CD14-positive monocyte (primary cell): ENCODE measurements at regions not wholly inside any gene's neighbourhood (a gene's known extent, or its start where the extent isn't known, plus 50 kb on each side); places are given as distances from the start of the nearest gene placed in this dataset.

Source experiments
- DNase-seq, 3 donors: peaks; one replicate each; pipeline ENCODE4 v3.0.0-alpha.2; 2011 to 2022
- H2AFZ ChIP-seq: 2 replicates; pipeline ENCODE4 v1.6.0; 2012; ENCODE audit warnings: mild to moderate bottlenecking, low read depth, low read length, inconsistent platforms; ENCODE audit not compliant: insufficient read depth, poor library complexity, severe bottlenecking
- H3K27ac ChIP-seq, 2 donors: 1 replicate in 1 of 2; 2 replicates in 1 of 2; pipeline ENCODE4 v1.5.1; 2012 to 2013; ENCODE audit warnings: low read length in 2 of 2, control low read depth in 1 of 2, inconsistent platforms in 1 of 2, low read depth in 1 of 2, mild to moderate bottlenecking in 1 of 2
- H3K27me3 ChIP-seq, 2 donors: one replicate each; pipeline versions ENCODE4 v1.6.0 to v1.6.1; 2011 to 2013; ENCODE audit warnings: low read length in 2 of 2; ENCODE audit not compliant: control insufficient read depth in 2 of 2, insufficient read depth in 2 of 2
- H3K36me3 ChIP-seq, 2 donors: replicated peaks in 1 of 2; 1 replicate in 1 of 2; 2 replicates in 1 of 2; pipeline versions ENCODE4 v1.5.1 to v1.6.1; 2012 to 2013; ENCODE audit warnings: low read length in 2 of 2, control low read depth in 1 of 2, inconsistent platforms in 1 of 2, mild to moderate bottlenecking in 1 of 2; ENCODE audit not compliant: insufficient read depth in 2 of 2, control insufficient read depth in 1 of 2
- H3K4me1 ChIP-seq, 2 donors: 1 replicate in 1 of 2; 2 replicates in 1 of 2; pipeline versions ENCODE4 v1.5.1 to v1.6.1; 2012 to 2013; ENCODE audit warnings: low read length in 2 of 2, control low read depth in 1 of 2, inconsistent platforms in 1 of 2, mild to moderate bottlenecking in 1 of 2, moderate library complexity in 1 of 2; ENCODE audit not compliant: insufficient read depth in 2 of 2, control insufficient read depth in 1 of 2
- H3K4me2 ChIP-seq: replicated peaks from 2 replicates; pipeline ENCODE3; 2012; ENCODE audit warnings: low read length, moderate library complexity, mild to moderate bottlenecking; ENCODE audit not compliant: poor library complexity, severe bottlenecking; ENCODE audit errors: extremely low read depth
- H3K4me3 ChIP-seq, 3 experiments: fragments of 200-600 bp in 1 of 3; sonication (generic) in 1 of 3; replicated peaks in 1 of 3; 1 replicate in 2 of 3; 2 replicates in 1 of 3; pipeline ENCODE4 v1.5.1; 2011 to 2013; ENCODE audit warnings: low read length in 3 of 3, mild to moderate bottlenecking in 3 of 3, control low read depth in 2 of 3, low read depth in 2 of 3, inconsistent platforms in 1 of 3, moderate library complexity in 1 of 3
- H3K79me2 ChIP-seq: 2 replicates; pipeline ENCODE4 v1.6.0; 2012; ENCODE audit warnings: mild to moderate bottlenecking, control low read depth, inconsistent platforms, low read length, moderate library complexity; ENCODE audit not compliant: insufficient read depth
- H3K9ac ChIP-seq: 2 replicates; pipeline ENCODE4 v1.6.0; 2017; ENCODE audit warnings: low read length, mild to moderate bottlenecking; ENCODE audit not compliant: insufficient read depth, poor library complexity, severe bottlenecking
- H3K9me3 ChIP-seq, 2 donors: replicated peaks in 1 of 2; 1 replicate in 1 of 2; 2 replicates in 1 of 2; pipeline versions ENCODE4 v1.5.1 to v1.6.1; 2012 to 2013; ENCODE audit warnings: low read length in 2 of 2, control low read depth in 1 of 2; ENCODE audit not compliant: control insufficient read depth in 1 of 2, insufficient read depth in 1 of 2
- H4K20me1 ChIP-seq: 2 replicates; pipeline ENCODE4 v1.6.0; 2012; ENCODE audit warnings: mild to moderate bottlenecking, low read length, control low read depth, moderate library complexity; ENCODE audit not compliant: insufficient read depth
- H3K27ac Mint-ChIP-seq, 7 donors: one replicate each; pipeline ENCODE4 v1.8.0; 2020; ENCODE audit warnings: mild to moderate bottlenecking in 7 of 7, mixed read lengths in 7 of 7, moderate library complexity in 6 of 7, inconsistent platforms in 2 of 7
- H3K27me3 Mint-ChIP-seq, 3 donors: one replicate each; pipeline ENCODE4 v1.8.0; 2021 to 2022; ENCODE audit warnings: low read depth in 3 of 3, mild to moderate bottlenecking in 3 of 3, mixed read lengths in 3 of 3, moderate library complexity in 3 of 3, inconsistent platforms in 1 of 3
- H3K36me3 Mint-ChIP-seq, 2 donors: one replicate each; pipeline ENCODE4 v1.8.0; 2020; ENCODE audit warnings: mixed read lengths in 2 of 2, inconsistent platforms in 1 of 2, mild to moderate bottlenecking in 1 of 2
- H3K4me1 Mint-ChIP-seq: one replicate; pipeline ENCODE4 v1.8.0; 2020; ENCODE audit warnings: mild to moderate bottlenecking, mixed read lengths
- H3K4me3 Mint-ChIP-seq, 2 donors: one replicate each; pipeline ENCODE4 v1.8.0; 2020; ENCODE audit warnings: mild to moderate bottlenecking in 2 of 2, mixed read lengths in 2 of 2, moderate library complexity in 1 of 2
- H3K9me3 Mint-ChIP-seq, 7 donors: one replicate each; pipeline ENCODE4 v1.8.0; 2020 to 2022; ENCODE audit warnings: mixed read lengths in 7 of 7, mild to moderate bottlenecking in 6 of 7, moderate library complexity in 6 of 7, inconsistent platforms in 2 of 7
- CTCF ChIP-seq: fragments of 200-600 bp; IDR thresholded peaks from one replicate; pipeline ENCODE4 v1.8.0; 2022; ENCODE audit warnings: antibody characterized with exemption, mild to moderate bottlenecking
- WGBS: methylation state at CpG from one replicate; pipeline ENCODE4 v1.1.5; 2013; ENCODE audit warnings: missing lambda C conversion rate; ENCODE audit not compliant: insufficient coverage; 5-methylcytosine and 5-hydroxymethylcytosine counted together
- intact Hi-C, 2 donors: fragments of 100-400 bp; cut with micrococcal nuclease; formaldehyde crosslinking; loops; one replicate each; pipeline versions ENCODE4 v1.15.0 to v1.15.1; 2023

GRCh38 chr5:135192351-135192750, 158.3 kb upstream of the PITX1 start:
- Histone ChIP-seq H2AFZ (no peak overlapping the region), H3K4me2 (no peak overlapping the region), H3K4me1 (peaks cover 9 to 10% of the 10 kb centered on the region in 2 donors), H4K20me1 (no peaks in the 10 kb centered on the region), H3K4me3 (no peak overlapping the region), H3K36me3 (no peaks in the 10 kb centered on the region), H3K79me2 (no peaks in the 10 kb centered on the region), H3K9ac (no peak overlapping the region), H3K27ac (no peak overlapping the region), H3K9me3 (no peaks in the 10 kb centered on the region), H3K27me3 (peaks cover 22 to 56% of the 10 kb centered on the region in 2 donors)
- peaks cover 0 to 3% of the 10 kb centered on the region in 2 donors for H3K36me3 Mint-ChIP-seq
- peaks cover 0 to 10% (median 6%) of the 10 kb centered on the region in 7 donors for H3K9me3 Mint-ChIP-seq
- peaks cover 38 to 72% (median 45%) of the 10 kb centered on the region in 3 donors for H3K27me3 Mint-ChIP-seq
- H3K4me1 Mint-ChIP-seq, result peaks cover 9% of the 10 kb centered on the region
- WGBS, result 92% methylated on average over 7 of the region's 7 CpGs
- no peak overlapping the region for H3K4me3 Mint-ChIP-seq
- DNase-seq, result no peak
- no peak overlapping the region for H3K27ac Mint-ChIP-seq
- intact Hi-C loops, result loop anchor here in 1 of 2 donors (10.0 kb wide), 1 partner anchor 158 kb away; the partner anchor contains the start of gene PITX1
- TF ChIP-seq CTCF, result no peak

GRCh38 chr5:135191084-135191826, 157.2 kb upstream of the PITX1 start:
- Histone ChIP-seq H4K20me1 (no peaks in the 10 kb centered on the region), H3K27ac (no peak overlapping the region), H3K4me2 (peak overlapping the region; percentile 79), H3K9ac (peak overlapping the region; percentile 29), H3K4me3 (peak overlapping the region; percentile 16 to 67 (median 22)), H3K36me3 (no peaks in the 10 kb centered on the region), H3K79me2 (no peaks in the 10 kb centered on the region), H3K27me3 (peaks cover 22 to 58% of the 10 kb centered on the region in 2 donors), H3K9me3 (no peaks in the 10 kb centered on the region), H3K4me1 (peaks cover 9 to 10% of the 10 kb centered on the region in 2 donors), H2AFZ (peak overlapping the region; percentile 80)
- Mint-ChIP-seq H3K27ac (no peak overlapping the region), H3K4me3 (peak overlapping the region; percentile 66 to 91), H3K27me3 (peaks cover 41 to 74% (median 45%) of the 10 kb centered on the region in 3 donors), H3K9me3 (peaks cover 0 to 6% (median 2%) of the 10 kb centered on the region in 7 donors), H3K4me1 (peaks cover 9% of the 10 kb centered on the region), H3K36me3 (peaks cover 0 to 3% of the 10 kb centered on the region in 2 donors)
- peak; percentile 95 for TF ChIP-seq CTCF
- intact Hi-C loops, result loop anchor here in 1 of 2 donors (10.0 kb wide), 1 partner anchor 156 kb away; the partner anchor contains the start of gene PITX1
- WGBS, result 8% methylated on average over 52 of the region's 54 CpGs
- DNase-seq, result peak; percentile 50 to 65 (median 51)
